ENCODE measurements at regions not wholly inside any gene's neighbourhood (a gene's known extent, or its start where the extent isn't known, plus 50 kb on each side); places are given as distances from the start of the nearest gene placed in this dataset.
A peak's percentile ranks its signal among the peaks of the same experiment; 100 is the strongest.

DNA sequence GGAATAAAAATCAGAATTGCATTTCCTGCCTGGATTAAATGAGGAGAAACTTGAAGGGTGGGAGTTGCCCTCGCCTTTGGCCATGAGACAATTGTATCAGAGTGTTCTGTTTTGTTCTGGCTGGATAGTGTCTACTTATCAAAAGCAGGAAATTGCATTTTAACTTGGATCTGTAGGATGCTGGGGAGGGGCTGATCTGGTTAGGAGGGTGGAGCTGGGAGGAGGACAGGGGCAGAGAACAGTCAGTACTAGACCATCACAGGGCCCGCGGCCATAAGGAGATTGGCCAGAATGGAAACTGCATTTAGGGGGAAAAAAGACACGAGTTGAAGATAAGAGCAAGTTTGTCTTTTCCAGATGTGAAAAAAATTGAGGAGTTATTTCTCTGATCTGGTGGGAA, 199.1 kb upstream of the POU3F3 start:
- peaks cover 4% of the 10 kb centered on the region; the same call in 1 of the 2 replicates for H3K4me1 ChIP-seq (ENCODE audit: insufficient read depth, low read length)
- H2AFZ ChIP-seq (ENCODE audit: low read depth, low read length), result no peak overlapping the region
- H3K36me3 ChIP-seq (ENCODE audit: insufficient read depth, low read length), result no peaks in the 10 kb centered on the region
- DNase-seq, result no peak
- H4K20me1 ChIP-seq (ENCODE audit: insufficient read depth, low read length), result no peaks in the 10 kb centered on the region
- no peaks in the 10 kb centered on the region for H3K9me3 ChIP-seq (ENCODE audit: insufficient read depth, low read length, severe bottlenecking)
- H3K9ac ChIP-seq (ENCODE audit: low read depth, low read length), result no peak overlapping the region
- no peak overlapping the region for H3K4me3 ChIP-seq (ENCODE audit: low read depth in 1 of 2, low read length in 2 of 2)
- no peak overlapping the region for H3K27ac ChIP-seq (ENCODE audit: low read length)
- H3K79me2 ChIP-seq (ENCODE audit: insufficient read depth, low read length), result no peaks in the 10 kb centered on the region
- TF ChIP-seq, protein P1, sequence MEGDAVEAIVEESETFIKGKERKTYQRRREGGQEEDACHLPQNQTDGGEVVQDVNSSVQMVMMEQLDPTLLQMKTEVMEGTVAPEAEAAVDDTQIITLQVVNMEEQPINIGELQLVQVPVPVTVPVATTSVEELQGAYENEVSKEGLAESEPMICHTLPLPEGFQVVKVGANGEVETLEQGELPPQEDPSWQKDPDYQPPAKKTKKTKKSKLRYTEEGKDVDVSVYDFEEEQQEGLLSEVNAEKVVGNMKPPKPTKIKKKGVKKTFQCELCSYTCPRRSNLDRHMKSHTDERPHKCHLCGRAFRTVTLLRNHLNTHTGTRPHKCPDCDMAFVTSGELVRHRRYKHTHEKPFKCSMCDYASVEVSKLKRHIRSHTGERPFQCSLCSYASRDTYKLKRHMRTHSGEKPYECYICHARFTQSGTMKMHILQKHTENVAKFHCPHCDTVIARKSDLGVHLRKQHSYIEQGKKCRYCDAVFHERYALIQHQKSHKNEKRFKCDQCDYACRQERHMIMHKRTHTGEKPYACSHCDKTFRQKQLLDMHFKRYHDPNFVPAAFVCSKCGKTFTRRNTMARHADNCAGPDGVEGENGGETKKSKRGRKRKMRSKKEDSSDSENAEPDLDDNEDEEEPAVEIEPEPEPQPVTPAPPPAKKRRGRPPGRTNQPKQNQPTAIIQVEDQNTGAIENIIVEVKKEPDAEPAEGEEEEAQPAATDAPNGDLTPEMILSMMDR (IDR thresholded peaks at IDR 0.05; ENCODE audit: borderline replicate concordance, extremely low read depth, low read length, poor library complexity, severe bottlenecking), result no peak
- TF ChIP-seq EZH2 (IDR thresholded peaks at IDR 0.05; ENCODE audit: borderline replicate concordance, low read depth, low read length, severe bottlenecking), result no peak
- H3K27me3 ChIP-seq (ENCODE audit: insufficient read depth, low read length, poor library complexity), result no peaks in the 10 kb centered on the region
- H3K4me2 ChIP-seq (ENCODE audit: insufficient read depth, low read length), result no peak overlapping the region
- ATAC-seq (ENCODE audit: insufficient read depth, low read depth), result no peak

DNA sequence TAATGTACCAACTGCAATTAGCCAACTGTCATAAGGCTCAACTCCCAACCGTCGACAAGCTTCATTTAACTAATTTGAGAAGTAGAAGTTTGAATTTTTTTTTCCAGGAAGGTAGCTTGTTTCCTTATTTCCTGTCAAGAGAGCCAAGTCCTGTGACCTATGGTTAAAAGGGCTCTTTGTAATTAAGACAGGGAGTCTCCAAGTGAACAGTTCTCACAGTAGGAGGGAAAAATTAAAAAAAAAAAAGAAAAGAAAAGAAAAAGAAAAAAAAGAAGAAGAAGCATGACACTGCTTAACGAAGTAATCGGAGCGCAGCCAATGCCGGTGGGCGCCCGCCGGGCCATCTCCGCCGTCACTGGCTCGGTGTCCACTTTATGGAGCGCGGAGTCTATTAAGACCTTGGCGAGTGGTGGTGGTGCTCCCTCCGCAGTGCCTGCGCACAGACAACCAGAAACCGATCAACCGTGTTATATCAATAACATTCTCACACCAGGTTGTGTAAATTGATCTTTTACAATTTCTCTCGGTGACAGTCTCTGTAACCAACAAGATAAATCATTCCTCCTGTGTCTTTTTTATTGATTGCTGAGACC, 197.2 kb upstream of the POU3F3 start:
- TF ChIP-seq EZH2 (IDR thresholded peaks at IDR 0.05; ENCODE audit: borderline replicate concordance, low read depth, low read length, severe bottlenecking), result no peak
- TF ChIP-seq, protein P1 (IDR thresholded peaks at IDR 0.05; ENCODE audit: borderline replicate concordance, extremely low read depth, low read length, poor library complexity, severe bottlenecking), result no peak
- no peak for ATAC-seq (ENCODE audit: insufficient read depth, low read depth)
- H4K20me1 ChIP-seq (ENCODE audit: insufficient read depth, low read length), result no peaks in the 10 kb centered on the region
- DNase-seq, result no peak
- no peak overlapping the region for H3K27ac ChIP-seq (ENCODE audit: low read length)
- no peaks in the 10 kb centered on the region for H3K27me3 ChIP-seq (ENCODE audit: insufficient read depth, low read length, poor library complexity)
- no peaks in the 10 kb centered on the region for H3K9me3 ChIP-seq (ENCODE audit: insufficient read depth, low read length, severe bottlenecking)
- H3K4me3 ChIP-seq (ENCODE audit: low read depth in 1 of 2, low read length in 2 of 2), result no peak overlapping the region
- no peak overlapping the region for H3K4me2 ChIP-seq (ENCODE audit: insufficient read depth, low read length)
- peaks cover 4% of the 10 kb centered on the region; the same call in 1 of the 2 replicates for H3K4me1 ChIP-seq (ENCODE audit: insufficient read depth, low read length)
- no peaks in the 10 kb centered on the region for H3K79me2 ChIP-seq (ENCODE audit: insufficient read depth, low read length)
- no peaks in the 10 kb centered on the region for H3K36me3 ChIP-seq (ENCODE audit: insufficient read depth, low read length)
- no peak overlapping the region for H2AFZ ChIP-seq (ENCODE audit: low read depth, low read length)
- H3K9ac ChIP-seq (ENCODE audit: low read depth, low read length), result no peak overlapping the region

DNA sequence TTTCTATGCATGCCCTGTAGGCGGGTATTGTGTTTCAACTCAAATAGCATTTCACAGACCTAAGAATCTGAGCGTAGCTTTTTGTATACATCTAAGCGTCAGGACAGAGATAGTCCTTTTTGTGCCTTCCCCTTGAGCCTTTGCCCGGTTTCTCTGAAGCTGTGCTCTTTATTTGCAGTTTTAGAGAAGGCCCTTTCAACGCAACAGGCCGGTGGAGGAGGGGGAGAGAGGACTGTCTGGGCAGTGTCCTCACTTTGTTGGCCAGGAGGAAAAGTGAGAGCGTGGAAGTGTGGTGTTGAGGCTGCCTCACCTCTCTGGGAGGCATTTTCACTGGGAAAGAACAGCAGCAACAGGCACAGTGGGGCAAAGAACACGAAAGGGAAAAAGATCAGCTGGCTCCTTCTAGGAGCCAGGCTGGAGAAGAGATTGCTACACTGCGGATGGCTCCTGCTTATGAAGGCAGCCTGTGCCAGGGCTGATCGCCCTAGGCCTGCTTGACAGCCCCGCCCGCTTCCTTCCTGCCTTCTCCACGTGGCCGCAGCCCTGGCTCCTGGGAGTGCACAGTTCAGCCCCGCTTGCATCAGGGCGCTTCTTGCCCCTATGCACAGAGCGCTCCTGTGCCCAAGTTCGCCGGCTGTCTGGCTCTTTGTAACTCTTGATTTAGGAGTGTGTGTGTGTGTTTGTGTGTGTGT, 195.6 kb upstream of the POU3F3 start:
- no peaks in the 10 kb centered on the region for H3K9me3 ChIP-seq (ENCODE audit: insufficient read depth, low read length, severe bottlenecking)
- peak overlapping the region; percentile 1; the same call in 1 of the 2 replicates for H2AFZ ChIP-seq (ENCODE audit: low read depth, low read length)
- H3K79me2 ChIP-seq (ENCODE audit: insufficient read depth, low read length), result no peaks in the 10 kb centered on the region
- DNase-seq, result peak; percentile 21
- H3K36me3 ChIP-seq (ENCODE audit: insufficient read depth, low read length), result no peaks in the 10 kb centered on the region
- no peak overlapping the region for H3K9ac ChIP-seq (ENCODE audit: low read depth, low read length)
- no peak overlapping the region for H3K27ac ChIP-seq (ENCODE audit: low read length)
- H3K4me1 ChIP-seq (ENCODE audit: insufficient read depth, low read length), result peaks cover 4% of the 10 kb centered on the region; the same call in 1 of the 2 replicates
- TF ChIP-seq, protein P1 (IDR thresholded peaks at IDR 0.05; ENCODE audit: borderline replicate concordance, extremely low read depth, low read length, poor library complexity, severe bottlenecking), result no peak
- TF ChIP-seq EZH2 (IDR thresholded peaks at IDR 0.05; ENCODE audit: borderline replicate concordance, low read depth, low read length, severe bottlenecking), result no peak
- H3K4me2 ChIP-seq (ENCODE audit: insufficient read depth, low read length), result no peak overlapping the region
- H3K4me3 ChIP-seq (ENCODE audit: low read depth in 1 of 2, low read length in 2 of 2), result no peak overlapping the region
- no peaks in the 10 kb centered on the region for H3K27me3 ChIP-seq (ENCODE audit: insufficient read depth, low read length, poor library complexity)
- no peaks in the 10 kb centered on the region for H4K20me1 ChIP-seq (ENCODE audit: insufficient read depth, low read length)
- ATAC-seq (ENCODE audit: insufficient read depth, low read depth), result peak; percentile 82
